ENCODE measurements at regions not wholly inside any gene's neighbourhood (a gene's known extent, or its start where the extent isn't known, plus 50 kb on each side); places are given as distances from the start of the nearest gene placed in this dataset.

- TF ChIP-seq CTCF (IDR thresholded peaks at IDR 0.05) (no peak), ZFX (IDR thresholded peaks at IDR 0.05; ENCODE audit: borderline replicate concordance) (no peak)
Observed at GRCh38 chr12:82058197-82058596, 299.0 kb upstream of the PPFIA2 start.

All from 22Rv1 (cell line).